GM12891 (cell line): ENCODE measurements at regions not wholly inside any gene's neighbourhood (a gene's known extent, or its start where the extent isn't known, plus 50 kb on each side); places are given as distances from the start of the nearest gene placed in this dataset.

Experiments used
- POLR2A ChIP-seq: IDR thresholded peaks from 2 replicates; pipeline ENCODE4 v1.6.1; 2011; ENCODE audit warnings: low read depth, low read length, control low read depth
- POLR2AphosphoS5 ChIP-seq: IDR thresholded peaks from 2 replicates; pipeline ENCODE4 v1.6.1; 2011; ENCODE audit warnings: low read depth, low read length, control low read depth
- SPI1 ChIP-seq: IDR thresholded peaks from 2 replicates; pipeline ENCODE4 v1.6.1; 2011; ENCODE audit warnings: low read depth, low read length, control low read depth
- TAF1 ChIP-seq: IDR thresholded peaks from 2 replicates; pipeline ENCODE4 v1.6.1; 2011; ENCODE audit warnings: low read depth, low read length, control low read depth

GRCh38 chr22:22366537-22366936, 122.0 kb downstream of the VPREB1 start:
- no peak for TF ChIP-seq POLR2A
- no peak for TF ChIP-seq TAF1
- no peak for TF ChIP-seq POLR2AphosphoS5
- TF ChIP-seq SPI1, result peak; percentile 54
